HG02973 (cell line): ENCODE measurements at regions not wholly inside any gene's neighbourhood (a gene's known extent, or its start where the extent isn't known, plus 50 kb on each side); places are given as distances from the start of the nearest gene placed in this dataset.

Experiments
- ATAC-seq: cut with Tn5 transposase; IDR thresholded peaks from one replicate; pipeline ENCODE4 v1.9.1; 2021; ENCODE audit warnings: moderate library complexity; ENCODE audit not compliant: unreplicated experiment

DNA sequence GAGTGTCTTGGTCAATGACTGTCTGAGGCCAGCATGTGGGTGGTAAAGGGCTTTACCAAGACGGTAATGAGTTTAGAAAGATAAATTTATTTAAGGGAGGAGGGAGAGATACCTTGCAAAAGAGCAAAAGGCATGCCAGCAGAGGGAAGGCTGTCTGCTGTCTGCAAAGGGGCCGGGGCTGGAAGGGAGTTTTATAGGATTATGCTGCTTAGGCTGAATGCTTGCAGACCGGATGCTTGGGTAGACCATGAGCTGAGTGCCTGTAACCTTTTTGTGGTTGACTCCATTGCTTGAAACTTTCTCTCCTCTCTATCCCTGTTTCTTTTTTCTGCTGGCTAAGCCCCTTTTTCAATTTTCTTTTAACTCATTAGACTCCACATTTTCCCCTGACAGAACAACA, 1543.0 kb downstream of the OTOL1 start:
- ATAC-seq, result no peak

GRCh38 chr3:163043074-163043473, 1546.5 kb downstream of the OTOL1 start:
- no peak for ATAC-seq

DNA sequence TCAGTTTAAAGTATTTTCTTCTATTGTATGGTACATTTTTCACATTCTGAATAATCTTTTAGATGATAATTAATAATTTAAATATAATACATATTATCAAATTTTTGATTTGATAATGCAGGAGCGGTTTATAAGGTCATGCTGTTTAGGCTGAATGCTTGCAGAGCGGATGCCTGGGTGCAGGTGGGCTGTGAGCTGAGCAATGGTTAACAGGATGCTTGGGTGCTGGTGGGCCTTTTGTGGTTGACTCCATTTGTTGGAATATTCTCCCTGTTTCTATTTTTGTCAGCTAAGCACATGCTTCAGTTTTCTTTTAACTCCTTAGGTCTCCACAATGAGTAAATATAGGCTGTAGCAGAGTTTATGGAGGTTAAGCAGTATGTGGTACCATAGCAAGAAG, 1549.3 kb downstream of the OTOL1 start:
- ATAC-seq, result no peak

DNA sequence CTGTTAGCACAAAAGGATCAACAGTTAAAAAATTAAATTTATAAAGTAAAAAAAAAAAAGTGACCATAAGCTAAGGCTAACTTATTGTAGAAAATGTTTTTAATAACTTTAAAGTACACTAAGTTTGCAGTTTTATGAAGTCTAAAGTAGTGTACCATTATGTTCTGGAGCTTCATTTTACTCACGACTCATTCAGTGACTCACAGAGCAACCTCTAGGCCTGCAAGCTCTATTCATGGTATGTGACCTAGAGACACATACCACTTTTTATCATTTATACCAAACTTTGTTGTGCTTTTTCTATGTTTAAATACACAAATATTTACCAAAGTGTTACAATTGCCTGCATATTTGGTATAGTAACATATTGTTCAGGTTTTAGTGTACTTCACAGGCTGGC, 1552.3 kb downstream of the OTOL1 start:
- no peak for ATAC-seq

DNA sequence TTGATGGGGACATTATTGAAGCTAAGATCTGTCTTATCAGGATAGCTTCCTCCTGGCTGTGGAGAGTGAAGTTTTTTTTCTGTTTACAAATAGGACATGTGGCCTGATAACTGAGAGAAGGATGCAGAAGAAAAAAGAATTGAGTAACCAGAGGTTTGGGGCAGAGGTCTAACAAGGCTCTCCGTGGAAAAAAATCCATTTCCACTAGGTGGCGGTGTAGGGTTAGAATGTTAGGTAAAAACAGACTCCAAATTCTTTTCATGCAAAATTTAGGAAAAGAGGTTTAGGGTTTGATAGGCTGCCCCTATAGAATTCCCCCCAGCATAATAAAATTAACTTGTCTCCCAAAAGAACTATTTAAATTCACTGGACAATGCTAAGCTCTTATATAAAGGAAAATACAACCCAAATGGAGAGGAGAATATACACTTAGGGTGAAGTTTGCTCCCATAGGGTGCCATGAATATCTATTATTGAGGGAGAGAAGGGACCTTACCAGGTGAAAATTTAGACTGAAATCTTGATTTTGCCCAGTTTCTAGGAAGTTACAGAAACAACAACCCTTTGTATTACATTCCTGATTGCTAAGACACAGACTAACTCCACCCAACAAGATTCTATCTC, 1560.4 kb downstream of the OTOL1 start:
- no peak for ATAC-seq

DNA sequence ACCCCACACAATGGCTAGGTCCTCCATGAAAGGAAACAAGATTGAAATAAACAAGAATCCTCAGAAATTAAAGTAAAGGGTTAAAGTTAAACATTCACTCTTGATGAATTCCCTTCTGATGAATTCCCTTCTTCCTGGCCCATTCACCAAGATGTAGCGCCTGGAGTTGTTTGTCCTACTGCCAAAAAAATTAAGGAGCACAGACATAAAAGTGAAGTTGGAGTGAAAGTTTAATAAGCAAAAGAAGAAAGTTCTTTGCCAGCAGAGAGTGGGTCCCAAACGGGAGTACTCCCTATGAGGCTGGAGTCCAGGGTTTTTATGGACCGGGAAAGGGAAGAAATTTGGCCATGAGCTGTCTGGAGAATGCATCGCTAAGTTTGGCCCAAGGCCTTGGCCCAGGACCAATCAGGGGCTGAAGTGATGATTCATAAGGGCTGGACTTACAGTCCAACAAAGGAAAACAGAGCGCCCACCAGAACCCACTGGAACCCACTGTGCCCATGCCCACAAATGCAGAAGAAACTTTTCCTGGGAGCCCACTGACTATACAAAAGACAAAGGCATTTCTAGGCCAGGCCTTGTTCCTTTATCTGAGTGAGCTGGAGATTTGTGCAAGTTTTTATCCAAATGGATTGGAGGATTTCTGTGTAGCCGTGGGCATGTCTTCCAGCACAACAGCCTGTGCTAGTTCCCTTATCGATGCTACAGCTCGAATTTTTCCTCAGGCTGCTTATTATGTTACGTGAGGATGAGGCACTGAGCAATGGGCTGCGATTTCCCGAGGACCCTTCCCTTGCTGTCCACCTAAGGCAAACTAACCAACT, 1561.6 kb downstream of the OTOL1 start:
- no peak for ATAC-seq

DNA sequence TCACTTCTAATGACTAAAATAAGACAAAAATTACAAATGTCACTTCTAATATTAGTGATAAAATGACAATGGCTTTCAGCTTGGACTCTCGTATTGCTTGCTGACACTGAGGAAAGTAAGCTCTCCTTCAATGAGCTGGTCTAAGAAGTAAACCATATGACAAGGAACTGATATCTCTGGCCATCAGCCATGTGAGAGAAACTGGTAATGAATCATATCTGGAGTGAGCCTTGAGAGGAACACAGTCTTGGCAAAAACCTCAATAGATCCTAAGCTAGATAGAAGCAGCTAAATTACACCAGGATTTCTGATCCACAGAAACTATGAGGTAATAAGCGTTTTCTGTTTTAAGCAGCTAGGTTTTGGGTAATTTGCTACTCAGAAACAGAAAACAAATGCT, 1575.1 kb downstream of the OTOL1 start:
- no peak for ATAC-seq
